ENCODE measurements at regions not wholly inside any gene's neighbourhood (a gene's known extent, or its start where the extent isn't known, plus 50 kb on each side); places are given as distances from the start of the nearest gene placed in this dataset.
A peak's percentile ranks its signal among the peaks of the same experiment; 100 is the strongest.

DNA sequence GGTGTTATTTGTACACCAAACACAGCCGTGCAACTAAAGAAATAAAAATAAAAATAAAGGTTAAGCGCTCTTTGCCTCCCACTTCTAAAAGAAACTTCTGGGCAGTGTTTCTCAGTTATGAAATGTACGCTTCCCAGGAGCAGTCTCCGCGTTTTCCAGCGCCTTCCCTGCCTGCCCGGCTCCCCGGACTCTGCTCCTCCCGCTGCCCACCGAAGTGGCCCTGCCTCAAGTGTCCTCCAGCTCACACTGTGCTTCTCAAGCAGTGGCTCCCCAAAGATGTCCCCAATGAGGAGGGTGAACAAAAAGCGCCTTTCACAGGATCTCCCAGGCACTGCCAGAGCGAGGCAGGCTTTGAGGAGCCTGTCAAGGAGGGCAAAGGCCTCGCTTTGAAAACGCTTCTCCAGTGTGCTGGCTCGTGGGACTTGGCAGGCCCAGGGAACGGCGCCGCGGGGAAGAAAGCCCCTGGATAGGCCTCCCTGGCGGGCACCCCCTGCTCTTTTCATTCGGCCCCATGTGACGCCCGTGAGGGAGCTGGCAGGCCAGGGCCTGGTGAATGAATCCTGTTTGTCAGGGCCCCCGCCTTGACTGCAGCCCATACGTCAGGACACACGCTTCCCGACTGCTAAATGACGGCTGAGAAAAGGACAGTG, 187.1 kb downstream of the FOXO1 start:
- Mint-ChIP-seq H3K27me3 (ENCODE audit: low read depth) (no peaks in the 10 kb centered on the region), H3K27ac (no peak overlapping the region), H3K9me3 (peaks cover 20% of the 10 kb centered on the region), H3K4me3 (no peak overlapping the region), H3K36me3 (ENCODE audit: low read depth) (peaks cover 9% of the 10 kb centered on the region), H3K4me1 (ENCODE audit: low read depth) (peaks cover 22% of the 10 kb centered on the region)

DNA sequence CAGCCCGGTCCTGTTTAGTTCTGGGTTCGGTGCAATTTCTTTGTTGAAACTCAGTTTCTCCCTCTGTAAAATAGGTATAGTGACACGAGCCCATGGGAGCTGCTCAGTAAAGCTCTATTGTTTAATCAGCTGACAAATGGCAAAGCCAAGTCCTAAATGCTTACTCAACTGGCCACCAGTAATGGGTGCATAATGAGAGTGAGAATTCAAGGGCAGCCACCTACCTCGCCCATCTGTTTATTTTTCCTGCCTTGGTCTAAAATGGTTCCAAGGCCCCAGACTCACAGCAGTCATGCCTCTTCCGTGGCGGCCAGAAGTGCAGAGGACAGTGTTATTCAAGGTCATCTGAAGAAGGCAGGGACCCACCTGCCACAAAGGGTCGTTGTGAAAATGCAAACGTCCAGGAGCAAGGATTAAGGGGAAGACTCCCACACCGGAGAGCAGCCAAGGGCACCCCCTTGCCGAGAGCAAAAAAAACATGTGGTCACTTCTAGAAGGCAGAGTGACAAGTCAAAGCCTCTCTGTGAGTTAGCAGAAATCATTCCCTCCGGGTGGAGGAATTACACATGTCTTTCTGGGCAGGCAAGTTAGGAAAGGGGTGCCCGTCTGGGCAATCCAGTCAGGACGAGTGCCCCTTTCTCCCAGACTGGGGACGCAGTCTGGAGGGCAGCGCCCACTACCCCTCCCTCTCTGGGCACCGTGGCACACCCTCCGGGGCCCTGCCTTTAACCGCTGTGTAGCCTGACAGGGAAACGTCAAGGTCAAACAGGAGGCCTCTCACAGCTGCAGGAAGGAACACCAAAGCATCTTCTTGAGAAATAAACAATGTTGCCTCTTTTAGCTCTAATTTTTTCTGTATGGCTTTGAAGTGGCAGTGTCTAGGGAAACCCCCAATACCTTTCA, 186.2 kb downstream of the FOXO1 start:
- no peak overlapping the region for H3K4me3 Mint-ChIP-seq

DNA sequence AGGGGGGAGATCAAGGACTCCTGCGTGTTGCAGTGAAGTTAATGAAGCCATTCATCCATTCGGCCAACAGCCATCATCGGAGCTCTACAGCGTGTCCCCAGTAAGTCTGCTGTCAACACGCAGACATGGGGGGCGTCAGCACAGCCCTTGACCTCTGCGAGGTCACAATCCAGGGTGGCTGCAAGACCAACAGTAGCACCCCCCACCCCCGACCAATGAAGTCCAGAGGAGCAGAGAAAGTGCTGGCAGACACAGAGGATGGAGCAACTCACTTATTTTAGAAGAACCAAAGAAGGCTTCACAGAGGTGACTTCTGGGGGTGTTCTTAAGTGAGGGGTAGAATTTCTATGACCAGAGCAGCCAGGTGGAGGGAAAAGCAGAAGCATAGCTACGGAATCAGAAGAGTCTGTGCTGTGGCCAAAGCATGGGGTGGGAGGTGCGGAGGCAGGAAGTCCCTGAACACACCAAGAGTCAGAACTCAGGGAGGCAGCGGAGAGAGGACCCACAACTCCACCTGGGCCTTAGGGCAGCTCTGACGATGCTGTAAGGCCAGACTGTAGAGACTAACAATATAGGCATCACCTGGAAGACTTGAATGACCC, 185.4 kb downstream of the FOXO1 start:
- H3K4me3 Mint-ChIP-seq: no peak overlapping the region
- peaks cover 9% of the 10 kb centered on the region for H3K36me3 Mint-ChIP-seq (ENCODE audit: low read depth)
- peaks cover 20% of the 10 kb centered on the region for H3K9me3 Mint-ChIP-seq
- no peaks in the 10 kb centered on the region for H3K27me3 Mint-ChIP-seq (ENCODE audit: low read depth)
- peaks cover 36% of the 10 kb centered on the region for H3K4me1 Mint-ChIP-seq (ENCODE audit: low read depth)
- no peak overlapping the region for H3K27ac Mint-ChIP-seq

More for the DNA sequence above, 186.2 kb downstream of the FOXO1 start:
- Mint-ChIP-seq H3K27ac (no peak overlapping the region), H3K36me3 (ENCODE audit: low read depth) (peaks cover 9% of the 10 kb centered on the region), H3K27me3 (ENCODE audit: low read depth) (no peaks in the 10 kb centered on the region), H3K9me3 (peaks cover 20% of the 10 kb centered on the region), H3K4me1 (ENCODE audit: low read depth) (peaks cover 30% of the 10 kb centered on the region)

DNA sequence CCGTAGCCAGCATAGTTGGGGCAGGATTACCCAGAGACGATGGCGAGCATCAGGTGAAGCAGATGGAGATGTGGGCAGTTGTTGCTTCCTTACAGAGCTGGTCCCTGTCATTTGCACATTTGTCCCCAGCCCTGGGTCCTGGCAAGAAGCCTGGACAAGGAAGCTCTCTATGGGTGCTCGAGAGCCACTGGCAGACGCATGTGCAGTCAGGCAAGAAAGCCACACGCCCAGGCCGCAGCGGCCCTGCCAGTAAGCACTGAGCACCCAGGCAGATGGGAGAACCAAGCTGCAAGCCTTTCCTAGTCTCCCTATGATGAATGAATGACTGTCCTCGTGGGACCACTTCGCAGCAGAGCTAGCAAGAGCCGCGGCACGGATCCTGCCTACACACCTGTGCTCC, 182.8 kb downstream of the FOXO1 start:
- no peaks in the 10 kb centered on the region for H3K27me3 Mint-ChIP-seq (ENCODE audit: low read depth)
- peaks cover 46% of the 10 kb centered on the region for H3K4me1 Mint-ChIP-seq (ENCODE audit: low read depth)
- H3K36me3 Mint-ChIP-seq (ENCODE audit: low read depth): peaks cover 9% of the 10 kb centered on the region
- H3K27ac Mint-ChIP-seq: peak overlapping the region; percentile 77
- H3K4me3 Mint-ChIP-seq: no peak overlapping the region
- peaks cover 20% of the 10 kb centered on the region for H3K9me3 Mint-ChIP-seq

DNA sequence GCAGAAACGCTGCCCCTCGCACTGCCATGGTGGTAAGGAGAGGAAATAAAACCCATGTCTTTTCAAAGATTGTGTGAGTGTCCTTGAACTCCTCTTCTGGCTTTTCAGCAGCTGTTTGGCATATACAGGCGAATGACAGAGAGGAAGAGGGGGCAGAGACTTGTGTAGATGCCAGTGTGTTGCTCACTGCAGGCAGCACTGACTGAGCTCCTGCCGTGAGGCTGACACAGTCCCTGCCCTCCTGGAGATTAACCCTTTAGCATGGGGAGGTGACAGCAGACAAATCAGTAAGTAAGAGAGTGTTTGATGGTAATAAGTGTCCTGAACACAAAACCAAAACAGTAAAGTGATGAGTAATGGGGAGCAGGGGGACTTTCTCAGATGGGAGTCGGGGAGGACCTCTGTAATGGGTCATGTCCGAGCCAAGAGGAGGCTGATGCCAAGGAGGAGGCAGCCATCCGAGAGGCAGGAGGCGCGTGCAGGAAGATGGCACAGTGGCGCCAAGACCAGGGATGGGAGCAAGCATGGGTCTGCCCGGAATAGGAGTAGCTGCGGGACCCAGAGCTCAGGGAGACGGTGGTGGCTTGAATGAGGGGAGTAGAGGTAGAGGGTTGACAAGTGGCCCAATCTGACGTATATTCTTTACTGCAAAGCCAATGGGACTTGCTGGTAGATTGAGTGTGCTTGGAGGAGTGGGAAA, 182.2 kb downstream of the FOXO1 start:
- peaks cover 20% of the 10 kb centered on the region for H3K9me3 Mint-ChIP-seq
- H3K36me3 Mint-ChIP-seq (ENCODE audit: low read depth): peaks cover 9% of the 10 kb centered on the region
- H3K4me1 Mint-ChIP-seq (ENCODE audit: low read depth): peaks cover 47% of the 10 kb centered on the region
- no peaks in the 10 kb centered on the region for H3K27me3 Mint-ChIP-seq (ENCODE audit: low read depth)
- peak overlapping the region; percentile 30 for H3K4me3 Mint-ChIP-seq
- peak overlapping the region; percentile 77 for H3K27ac Mint-ChIP-seq

DNA sequence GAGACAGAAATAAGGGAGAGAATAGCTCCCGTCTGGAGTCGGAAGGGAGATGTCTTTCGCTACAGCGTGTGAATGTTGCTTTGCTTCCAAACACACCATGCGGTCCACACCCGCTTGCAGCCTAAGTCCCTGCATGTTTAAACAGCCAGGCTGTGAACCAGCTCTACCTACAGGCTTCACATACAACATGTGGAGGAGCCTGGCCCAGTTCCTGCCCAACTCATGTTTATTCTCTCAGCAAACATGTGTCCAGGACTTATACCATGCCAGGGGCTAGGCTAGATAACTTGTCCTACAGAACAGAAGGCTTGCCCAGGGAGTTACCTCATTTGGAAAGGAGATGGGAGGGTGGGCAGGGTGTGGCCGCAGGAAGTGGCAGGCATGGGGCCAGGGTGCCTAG, 181.5 kb downstream of the FOXO1 start:
- Mint-ChIP-seq H3K9me3 (peaks cover 20% of the 10 kb centered on the region), H3K4me3 (peak overlapping the region; percentile 30), H3K27ac (peak overlapping the region; percentile 77), H3K27me3 (ENCODE audit: low read depth) (no peaks in the 10 kb centered on the region), H3K36me3 (ENCODE audit: low read depth) (peaks cover 9% of the 10 kb centered on the region), H3K4me1 (ENCODE audit: low read depth) (peaks cover 54% of the 10 kb centered on the region)

DNA sequence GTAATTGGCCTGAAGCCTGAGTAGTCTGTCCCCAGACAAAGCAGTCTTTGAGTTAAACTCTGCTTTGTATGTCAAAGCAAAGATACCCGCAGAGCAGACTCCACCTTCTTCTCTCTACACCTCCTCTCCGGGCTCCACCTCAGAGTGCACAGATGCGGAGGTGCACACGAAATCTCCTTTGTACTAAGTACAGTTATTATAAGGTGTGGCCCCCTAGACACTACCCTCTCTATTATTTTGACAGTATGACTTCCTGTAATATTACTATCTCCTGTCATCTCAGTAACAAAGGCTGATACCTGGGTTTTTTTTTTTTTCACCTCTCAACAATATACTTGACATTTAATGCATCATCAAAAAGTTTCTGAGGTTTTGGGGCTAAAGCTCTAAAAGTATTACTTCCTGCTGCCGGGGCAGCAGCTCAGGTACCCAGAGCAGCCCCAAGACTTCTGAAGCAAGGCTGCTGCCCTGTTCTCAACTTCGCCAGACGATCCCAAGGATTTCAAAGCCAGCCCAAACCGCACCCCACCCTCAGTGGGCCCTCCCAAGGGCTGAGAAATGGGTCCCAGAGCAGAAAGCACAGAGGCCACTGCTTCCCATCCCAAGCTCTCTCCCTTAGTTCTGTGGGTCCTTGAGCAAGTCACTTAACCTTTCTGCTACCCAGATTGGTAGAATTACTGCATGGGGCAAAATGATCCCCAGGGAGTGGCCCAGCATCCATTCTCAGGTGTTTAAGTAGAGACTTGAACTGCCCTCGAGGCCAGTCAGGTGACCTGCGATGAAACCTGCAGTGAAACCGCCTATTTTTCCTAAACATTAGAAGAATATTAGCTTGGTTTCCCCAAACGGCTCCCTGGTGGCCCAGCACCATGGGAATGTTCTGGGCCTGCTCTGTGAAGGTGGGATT, 180.6 kb downstream of the FOXO1 start:
- peaks cover 6% of the 10 kb centered on the region for H3K36me3 Mint-ChIP-seq (ENCODE audit: low read depth)
- peak overlapping the region; percentile 60 for H3K4me3 Mint-ChIP-seq
- H3K9me3 Mint-ChIP-seq: peaks cover 20% of the 10 kb centered on the region
- peak overlapping the region; percentile 77 for H3K27ac Mint-ChIP-seq
- no peaks in the 10 kb centered on the region for H3K27me3 Mint-ChIP-seq (ENCODE audit: low read depth)
- H3K4me1 Mint-ChIP-seq (ENCODE audit: low read depth): peaks cover 54% of the 10 kb centered on the region

DNA sequence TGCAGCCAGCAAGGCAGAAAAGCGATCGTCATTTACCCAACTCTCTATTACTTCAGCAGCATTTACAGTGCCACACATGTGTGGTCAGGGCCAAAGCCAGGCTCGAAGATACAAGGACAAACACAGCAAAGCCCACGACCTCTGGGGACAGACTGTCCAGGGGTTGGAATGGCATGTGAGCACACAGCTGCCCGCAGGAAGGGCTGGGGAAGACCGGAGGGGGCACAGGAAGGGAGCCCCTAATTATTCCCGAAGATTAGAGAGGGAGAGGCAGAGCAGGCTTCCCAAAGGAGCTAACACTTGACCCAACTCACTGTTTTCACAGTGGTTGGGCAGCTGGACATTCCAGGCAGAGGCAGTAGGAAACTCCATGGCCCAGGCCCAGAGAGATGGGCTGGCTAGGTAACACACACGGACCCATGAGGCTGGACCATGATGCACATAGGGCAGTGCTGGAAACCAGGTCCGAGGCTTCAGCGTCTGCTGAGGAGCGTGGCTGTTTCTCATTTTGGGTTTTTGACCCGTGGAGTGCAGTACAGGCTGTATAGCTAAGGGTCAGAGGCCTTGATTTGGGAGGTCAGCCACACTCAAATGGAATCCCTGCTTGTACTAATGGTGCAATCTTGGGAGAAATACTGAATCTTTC, 179.8 kb downstream of the FOXO1 start:
- peaks cover 47% of the 10 kb centered on the region for H3K4me1 Mint-ChIP-seq (ENCODE audit: low read depth)
- peak overlapping the region; percentile 77 for H3K27ac Mint-ChIP-seq
- H3K27me3 Mint-ChIP-seq (ENCODE audit: low read depth): no peaks in the 10 kb centered on the region
- peaks cover 12% of the 10 kb centered on the region for H3K9me3 Mint-ChIP-seq
- peaks cover 3% of the 10 kb centered on the region for H3K36me3 Mint-ChIP-seq (ENCODE audit: low read depth)
- H3K4me3 Mint-ChIP-seq: no peak overlapping the region

DNA sequence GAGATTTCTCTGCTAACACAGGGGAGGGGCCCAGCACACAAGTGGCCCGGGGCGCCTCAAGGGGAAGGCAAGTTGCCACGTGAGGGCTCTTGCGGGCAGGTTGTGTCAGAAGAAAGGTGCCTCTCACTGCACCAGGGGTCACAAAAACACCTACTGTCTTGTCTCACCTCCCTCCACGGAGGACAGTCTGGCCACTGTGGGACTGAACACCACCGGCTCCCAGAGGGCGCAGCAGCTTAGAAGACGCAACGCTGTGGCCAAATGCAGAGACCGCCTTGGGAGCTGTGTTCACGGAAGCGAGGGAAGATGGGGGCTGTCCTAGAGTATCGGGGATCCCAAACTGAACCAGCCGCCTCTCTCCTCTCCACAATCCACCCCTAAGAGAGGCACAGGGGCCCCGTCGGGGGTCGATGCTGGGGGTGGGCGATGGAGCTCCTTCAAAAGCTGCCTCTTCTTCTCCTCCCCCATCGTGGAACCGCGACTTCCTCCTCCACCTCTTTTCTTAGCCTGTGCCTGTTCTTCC, 177.5 kb downstream of the FOXO1 start:
- Mint-ChIP-seq H3K27me3 (ENCODE audit: low read depth) (no peaks in the 10 kb centered on the region), H3K36me3 (ENCODE audit: low read depth) (no peaks in the 10 kb centered on the region), H3K4me1 (ENCODE audit: low read depth) (peaks cover 46% of the 10 kb centered on the region), H3K9me3 (no peaks in the 10 kb centered on the region), H3K27ac (no peak overlapping the region), H3K4me3 (no peak overlapping the region)

DNA sequence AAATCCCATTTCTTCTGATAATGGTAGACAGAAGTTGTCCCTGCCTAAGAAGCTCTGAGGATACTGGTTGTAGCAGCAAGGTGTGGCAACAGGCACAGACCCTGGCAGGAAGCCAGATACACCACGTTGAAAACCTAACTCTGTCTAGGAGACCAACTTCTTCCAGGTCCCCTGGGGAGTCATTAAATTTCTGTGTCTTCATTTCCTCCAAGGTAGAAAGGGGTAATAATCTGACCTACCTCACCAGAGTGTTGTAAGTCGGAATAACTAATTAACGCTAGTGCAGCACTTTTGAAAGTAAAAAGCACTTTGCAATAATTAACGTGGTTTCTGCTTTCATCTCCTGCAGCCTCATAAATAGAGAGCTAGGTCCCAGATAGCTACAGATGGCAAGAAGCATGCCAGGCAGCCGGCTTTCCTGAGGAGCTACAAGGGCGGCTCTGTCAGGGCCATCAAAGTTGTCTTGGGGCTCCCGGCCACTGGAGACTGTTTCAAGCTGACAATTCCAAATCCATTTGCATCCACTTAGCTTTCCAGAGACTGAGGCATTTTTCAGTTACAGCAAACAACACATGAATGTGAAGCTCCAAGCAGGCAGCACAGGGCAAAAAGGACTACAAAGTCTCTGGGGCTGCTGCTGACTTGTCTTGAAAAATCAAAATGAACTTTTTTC, 176.2 kb downstream of the FOXO1 start:
- Mint-ChIP-seq H3K9me3 (no peaks in the 10 kb centered on the region), H3K4me1 (ENCODE audit: low read depth) (peaks cover 47% of the 10 kb centered on the region), H3K36me3 (ENCODE audit: low read depth) (peaks cover 2% of the 10 kb centered on the region), H3K27ac (peak overlapping the region; percentile 64), H3K27me3 (ENCODE audit: low read depth) (no peaks in the 10 kb centered on the region), H3K4me3 (peak overlapping the region; percentile 53)

DNA sequence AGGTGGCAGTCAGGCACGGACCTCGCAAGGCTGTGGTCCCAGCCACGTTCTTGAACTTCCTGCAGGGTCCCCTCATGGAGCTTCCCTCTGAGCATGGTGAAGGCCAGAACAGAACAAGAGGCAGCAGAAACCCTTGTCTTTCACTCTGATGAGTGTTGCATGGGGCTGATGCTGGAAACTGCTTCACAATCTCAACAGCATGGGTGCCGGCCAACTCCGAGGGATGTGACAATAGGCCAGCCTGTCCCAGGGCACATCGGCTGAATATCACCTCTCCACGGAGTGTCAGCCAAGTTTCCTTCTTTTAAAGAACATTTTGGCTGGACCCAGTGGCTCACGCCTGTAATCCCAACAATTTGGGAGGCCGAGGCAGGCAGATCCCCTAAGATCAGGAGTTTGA, 173.9 kb downstream of the FOXO1 start:
- Mint-ChIP-seq H3K27ac (no peak overlapping the region), H3K9me3 (no peaks in the 10 kb centered on the region), H3K4me3 (no peak overlapping the region), H3K27me3 (ENCODE audit: low read depth) (no peaks in the 10 kb centered on the region), H3K4me1 (ENCODE audit: low read depth) (peaks cover 41% of the 10 kb centered on the region), H3K36me3 (ENCODE audit: low read depth) (peaks cover 2% of the 10 kb centered on the region)

DNA sequence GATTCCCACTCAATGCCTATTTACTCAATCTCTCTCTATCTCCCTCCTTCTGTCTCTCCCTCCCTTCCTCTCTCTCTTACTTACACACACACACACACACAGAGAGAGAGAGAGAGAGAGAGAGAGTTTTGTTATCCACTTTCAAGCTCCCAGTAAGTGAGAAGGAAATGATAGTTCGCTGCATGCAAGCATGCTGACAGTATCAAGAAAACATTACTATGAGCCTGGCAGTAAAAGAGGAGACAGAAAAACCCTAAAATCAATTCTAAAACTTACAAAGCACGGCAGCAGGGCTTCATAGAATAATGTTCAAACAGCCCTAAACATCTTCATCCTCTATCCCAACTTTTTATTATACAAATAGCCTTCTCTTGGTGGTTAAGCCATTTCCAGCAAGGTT, 171.9 kb downstream of the FOXO1 start:
- Mint-ChIP-seq H3K27me3 (ENCODE audit: low read depth) (no peaks in the 10 kb centered on the region), H3K4me3 (peak overlapping the region; percentile 45), H3K4me1 (ENCODE audit: low read depth) (peaks cover 47% of the 10 kb centered on the region), H3K27ac (peak overlapping the region; percentile 72), H3K9me3 (no peaks in the 10 kb centered on the region), H3K36me3 (ENCODE audit: low read depth) (peaks cover 2% of the 10 kb centered on the region)

Measured in T-helper 1 cell treated with Interleukin-12 subunit alpha and Interleukin-12 subunit beta and Interleukin-4 antibody, amounts not matched to agents 30 μg/mL and 1 μg/mL, for 36 hours (primary cell).